GM12875 (cell line): ENCODE measurements at regions not wholly inside any gene's neighbourhood (a gene's known extent, or its start where the extent isn't known, plus 50 kb on each side); places are given as distances from the start of the nearest gene placed in this dataset.

Source experiments
- H3K4me3 ChIP-seq: one replicate; pipeline ENCODE4 v1.5.1; 2011; ENCODE audit warnings: low read depth, low read length, control low read depth
- TF ChIP-seq, protein P1 (sequence below): IDR thresholded peaks from 2 replicates; pipeline ENCODE4 v1.5.1; 2011; ENCODE audit warnings: low read depth, mild to moderate bottlenecking, control low read depth, inconsistent platforms, low read length, moderate library complexity, borderline replicate concordance; ENCODE audit not compliant: insufficient read depth

DNA sequence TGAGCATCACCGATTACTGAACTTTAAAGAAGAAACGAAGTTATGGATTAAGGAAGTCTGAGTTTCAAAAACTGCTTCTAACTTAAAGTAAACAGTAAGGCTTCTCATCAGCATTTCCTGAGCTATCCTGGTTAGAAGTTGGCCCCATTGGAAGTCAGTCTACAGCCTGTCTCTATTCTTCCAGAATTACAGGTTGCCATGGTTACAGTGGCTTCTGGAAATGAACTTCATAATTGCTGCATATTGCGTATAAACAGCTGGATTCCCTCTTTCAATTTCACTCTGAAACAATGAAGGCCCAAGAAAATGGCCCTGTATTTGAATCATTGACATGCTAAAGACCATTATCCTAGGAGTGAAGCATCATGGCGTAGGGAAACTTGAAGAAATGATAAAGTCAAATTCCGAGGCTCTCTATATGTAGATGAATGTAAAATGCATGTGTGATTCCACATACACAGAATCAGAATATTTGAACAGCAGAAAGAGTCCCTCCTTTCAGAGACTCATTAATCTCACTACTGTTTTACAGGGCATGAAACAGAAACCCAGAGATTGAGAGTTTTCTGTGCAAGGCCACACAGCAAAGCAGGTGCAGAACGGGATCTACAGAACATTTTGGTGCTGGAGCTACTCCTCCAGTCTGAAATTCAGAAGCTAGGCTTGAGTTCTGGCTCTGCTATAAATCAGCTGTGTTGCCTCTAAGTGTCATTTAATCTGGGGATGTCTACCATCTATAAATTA lies 856.4 kb upstream of the CELF4 start:
- TF ChIP-seq, protein P1, sequence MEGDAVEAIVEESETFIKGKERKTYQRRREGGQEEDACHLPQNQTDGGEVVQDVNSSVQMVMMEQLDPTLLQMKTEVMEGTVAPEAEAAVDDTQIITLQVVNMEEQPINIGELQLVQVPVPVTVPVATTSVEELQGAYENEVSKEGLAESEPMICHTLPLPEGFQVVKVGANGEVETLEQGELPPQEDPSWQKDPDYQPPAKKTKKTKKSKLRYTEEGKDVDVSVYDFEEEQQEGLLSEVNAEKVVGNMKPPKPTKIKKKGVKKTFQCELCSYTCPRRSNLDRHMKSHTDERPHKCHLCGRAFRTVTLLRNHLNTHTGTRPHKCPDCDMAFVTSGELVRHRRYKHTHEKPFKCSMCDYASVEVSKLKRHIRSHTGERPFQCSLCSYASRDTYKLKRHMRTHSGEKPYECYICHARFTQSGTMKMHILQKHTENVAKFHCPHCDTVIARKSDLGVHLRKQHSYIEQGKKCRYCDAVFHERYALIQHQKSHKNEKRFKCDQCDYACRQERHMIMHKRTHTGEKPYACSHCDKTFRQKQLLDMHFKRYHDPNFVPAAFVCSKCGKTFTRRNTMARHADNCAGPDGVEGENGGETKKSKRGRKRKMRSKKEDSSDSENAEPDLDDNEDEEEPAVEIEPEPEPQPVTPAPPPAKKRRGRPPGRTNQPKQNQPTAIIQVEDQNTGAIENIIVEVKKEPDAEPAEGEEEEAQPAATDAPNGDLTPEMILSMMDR: no peak
- no peak overlapping the region for H3K4me3 ChIP-seq

- TF ChIP-seq, protein P1: no peak
- H3K4me3 ChIP-seq: no peak overlapping the region
These were observed 855.4 kb upstream of the CELF4 start for GRCh38 chr18:38421021-38421420.

GRCh38 chr18:38420611-38421010 lies 855.0 kb upstream of the CELF4 start:
- TF ChIP-seq, protein P1: no peak
- no peak overlapping the region for H3K4me3 ChIP-seq

DNA sequence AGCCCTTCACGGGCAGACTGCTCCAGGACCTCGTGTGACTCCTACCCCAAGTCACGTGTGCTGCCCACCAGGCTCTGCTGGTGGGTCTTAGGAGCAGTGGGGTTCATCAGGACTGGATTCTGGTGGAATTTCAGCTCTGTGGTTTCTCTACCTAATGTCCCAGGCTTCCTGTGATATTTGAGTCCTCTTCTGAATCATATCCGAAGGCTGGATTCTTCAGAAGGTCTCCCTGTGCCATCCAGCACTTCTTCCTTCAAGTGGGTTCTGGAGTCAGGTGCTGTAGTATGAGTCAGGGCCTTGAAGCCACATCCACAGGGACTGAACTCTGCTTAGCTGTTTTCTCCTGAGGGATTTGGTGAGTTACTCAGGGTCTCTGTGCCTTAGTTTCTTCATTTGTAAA lies 850.2 kb upstream of the CELF4 start:
- TF ChIP-seq, protein P1: no peak
- no peak overlapping the region for H3K4me3 ChIP-seq

GRCh38 chr18:38413193-38413592 lies 847.6 kb upstream of the CELF4 start:
- TF ChIP-seq, protein P1: no peak
- no peak overlapping the region for H3K4me3 ChIP-seq

- TF ChIP-seq, protein P1: no peak
These were observed 841.0 kb upstream of the CELF4 start for GRCh38 chr18:38406607-38407006.

GRCh38 chr18:38402509-38402908 lies 836.9 kb upstream of the CELF4 start:
- no peak overlapping the region for H3K4me3 ChIP-seq
- TF ChIP-seq, protein P1: no peak

More at GRCh38 chr18:38406607-38407006, 841.0 kb upstream of the CELF4 start:
- no peak overlapping the region for H3K4me3 ChIP-seq
